Hepatocyte (in vitro differentiated cells): ENCODE measurements at regions not wholly inside any gene's neighbourhood (a gene's known extent, or its start where the extent isn't known, plus 50 kb on each side); places are given as distances from the start of the nearest gene placed in this dataset.

Experiments
- EZH2 ChIP-seq: fragments of 200-600 bp; sonication (generic); IDR thresholded peaks from 2 replicates; pipeline ENCODE4 v1.6.1; 2016; ENCODE audit warnings: antibody characterized with exemption, mild to moderate bottlenecking, borderline replicate concordance
- EZH2phosphoT487 ChIP-seq: fragments of 200-600 bp; sonication (generic); IDR thresholded peaks from one replicate; pipeline ENCODE4 v1.6.1; 2018; ENCODE audit warnings: antibody characterized with exemption, mild to moderate bottlenecking, low read depth, moderate library complexity; ENCODE audit not compliant: unreplicated experiment, severe bottlenecking
- TF ChIP-seq, protein P1 (sequence below): fragments of 200-600 bp; sonication (generic); IDR thresholded peaks from 2 replicates; pipeline ENCODE4 v1.5.1; 2016; ENCODE audit warnings: antibody characterized with exemption, mild to moderate bottlenecking; ENCODE audit not compliant: poor library complexity

DNA sequence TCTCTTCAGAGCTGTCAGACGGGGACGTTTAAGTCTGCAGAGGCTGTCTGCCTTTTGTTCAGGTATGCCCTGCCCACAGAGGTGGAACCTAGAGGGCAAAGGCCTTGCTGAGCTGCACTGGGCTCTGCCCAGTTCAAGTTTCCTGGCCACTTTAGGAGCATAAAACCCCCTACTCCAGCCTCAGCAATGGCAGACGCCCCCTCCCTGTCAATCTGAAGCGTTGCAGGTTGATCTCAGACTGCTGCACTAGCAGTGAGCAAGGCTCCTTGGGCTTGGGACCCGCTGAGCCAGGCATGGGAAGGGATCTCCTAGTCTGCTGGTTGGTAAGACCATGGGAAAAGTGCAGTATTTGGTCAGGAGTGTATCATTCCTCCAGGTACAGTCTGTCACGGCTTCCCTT lies 66.6 kb upstream of the TP53I11 start:
- TF ChIP-seq, protein P1, sequence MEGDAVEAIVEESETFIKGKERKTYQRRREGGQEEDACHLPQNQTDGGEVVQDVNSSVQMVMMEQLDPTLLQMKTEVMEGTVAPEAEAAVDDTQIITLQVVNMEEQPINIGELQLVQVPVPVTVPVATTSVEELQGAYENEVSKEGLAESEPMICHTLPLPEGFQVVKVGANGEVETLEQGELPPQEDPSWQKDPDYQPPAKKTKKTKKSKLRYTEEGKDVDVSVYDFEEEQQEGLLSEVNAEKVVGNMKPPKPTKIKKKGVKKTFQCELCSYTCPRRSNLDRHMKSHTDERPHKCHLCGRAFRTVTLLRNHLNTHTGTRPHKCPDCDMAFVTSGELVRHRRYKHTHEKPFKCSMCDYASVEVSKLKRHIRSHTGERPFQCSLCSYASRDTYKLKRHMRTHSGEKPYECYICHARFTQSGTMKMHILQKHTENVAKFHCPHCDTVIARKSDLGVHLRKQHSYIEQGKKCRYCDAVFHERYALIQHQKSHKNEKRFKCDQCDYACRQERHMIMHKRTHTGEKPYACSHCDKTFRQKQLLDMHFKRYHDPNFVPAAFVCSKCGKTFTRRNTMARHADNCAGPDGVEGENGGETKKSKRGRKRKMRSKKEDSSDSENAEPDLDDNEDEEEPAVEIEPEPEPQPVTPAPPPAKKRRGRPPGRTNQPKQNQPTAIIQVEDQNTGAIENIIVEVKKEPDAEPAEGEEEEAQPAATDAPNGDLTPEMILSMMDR, result no peak
- TF ChIP-seq EZH2 (no peak), EZH2phosphoT487 (no peak)
